Tibial artery (tissue), 4 donors: ENCODE measurements at regions not wholly inside any gene's neighbourhood (a gene's known extent, or its start where the extent isn't known, plus 50 kb on each side); places are given as distances from the start of the nearest gene placed in this dataset.

ENCODE experiments used
- DNase-seq, 2 donors: peaks; one replicate each; pipeline ENCODE4 v3.0.0-alpha.2; 2019
- H3K27ac ChIP-seq, 2 donors: fragments of 200-600 bp; sonication (generic) in 1 of 2; 1 replicate in 1 of 2; 2 replicates in 1 of 2; pipeline ENCODE4 v1.5.1; 2018 to 2019; ENCODE audit warnings: mild to moderate bottlenecking in 1 of 2
- H3K27me3 ChIP-seq, 2 donors: fragments of 200-600 bp; sonication (generic) in 1 of 2; one replicate each; pipeline versions ENCODE4 v1.5.1 to v1.6.0; 2016 to 2019
- H3K36me3 ChIP-seq, 3 donors: fragments of 200-600 bp; sonication (generic) in 2 of 3; one replicate each; pipeline ENCODE4 v1.5.1; 2016 to 2019; ENCODE audit warnings: mild to moderate bottlenecking in 2 of 3
- H3K4me1 ChIP-seq, 4 donors: fragments of 200-600 bp; sonication (generic) in 2 of 4; 1 replicate in 3 of 4; 2 replicates in 1 of 4; pipeline ENCODE4 v1.5.1; 2016 to 2019
- H3K4me3 ChIP-seq, 2 donors: fragments of 200-600 bp; sonication (generic) in 1 of 2; 1 replicate in 1 of 2; 2 replicates in 1 of 2; pipeline ENCODE4 v1.5.1; 2018 to 2019; ENCODE audit warnings: mild to moderate bottlenecking in 2 of 2
- H3K9me3 ChIP-seq, 3 donors: fragments of 200-600 bp; sonication (generic) in 1 of 3; one replicate each; pipeline ENCODE4 v1.5.1; 2016 to 2019
- intact Hi-C: fragments of 100-400 bp; cut with DNase I; formaldehyde crosslinking; loops from one replicate; pipeline ENCODE4 v1.15.0; 2023; ENCODE audit warnings: low total_unique reads
- TF ChIP-seq, protein P1 (sequence below), 2 experiments: fragments of 200-600 bp in 1 of 2; fragments of 450-650 bp in 1 of 2; IDR thresholded peaks; one replicate each; pipeline ENCODE4 v1.5.1; 2017 to 2019; ENCODE audit warnings: antibody characterized with exemption in 2 of 2, mild to moderate bottlenecking in 1 of 2, moderate library complexity in 1 of 2

DNA sequence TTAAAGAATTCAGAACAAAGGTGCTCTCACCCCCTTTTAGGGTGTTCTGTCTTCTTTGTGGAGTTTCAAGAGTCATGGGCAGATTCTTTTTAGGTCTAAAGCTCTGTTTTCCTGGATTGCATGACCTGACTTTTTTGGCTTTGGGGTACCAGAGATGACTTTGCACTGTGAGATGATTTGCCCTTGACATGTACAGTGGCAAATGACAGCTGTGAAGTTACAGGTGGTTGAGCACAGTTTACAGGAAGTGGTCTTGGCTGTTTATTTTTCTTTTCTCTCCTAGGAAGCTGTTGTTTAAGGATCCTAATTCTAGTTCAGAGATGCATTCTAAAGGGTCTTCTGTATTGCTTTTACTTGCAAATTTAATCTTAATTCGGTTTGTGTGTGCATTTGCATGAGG, 83.8 kb upstream of the METAP2 start:
- Histone ChIP-seq H3K4me1 (peaks cover 0 to 27% (median 6%) of the 10 kb centered on the region in 4 donors), H3K36me3 (no peaks in the 10 kb centered on the region), H3K27ac (no peak overlapping the region), H3K27me3 (no peaks in the 10 kb centered on the region), H3K4me3 (no peak overlapping the region), H3K9me3 (no peaks in the 10 kb centered on the region)
- intact Hi-C loops: no loop called here
- TF ChIP-seq, protein P1, sequence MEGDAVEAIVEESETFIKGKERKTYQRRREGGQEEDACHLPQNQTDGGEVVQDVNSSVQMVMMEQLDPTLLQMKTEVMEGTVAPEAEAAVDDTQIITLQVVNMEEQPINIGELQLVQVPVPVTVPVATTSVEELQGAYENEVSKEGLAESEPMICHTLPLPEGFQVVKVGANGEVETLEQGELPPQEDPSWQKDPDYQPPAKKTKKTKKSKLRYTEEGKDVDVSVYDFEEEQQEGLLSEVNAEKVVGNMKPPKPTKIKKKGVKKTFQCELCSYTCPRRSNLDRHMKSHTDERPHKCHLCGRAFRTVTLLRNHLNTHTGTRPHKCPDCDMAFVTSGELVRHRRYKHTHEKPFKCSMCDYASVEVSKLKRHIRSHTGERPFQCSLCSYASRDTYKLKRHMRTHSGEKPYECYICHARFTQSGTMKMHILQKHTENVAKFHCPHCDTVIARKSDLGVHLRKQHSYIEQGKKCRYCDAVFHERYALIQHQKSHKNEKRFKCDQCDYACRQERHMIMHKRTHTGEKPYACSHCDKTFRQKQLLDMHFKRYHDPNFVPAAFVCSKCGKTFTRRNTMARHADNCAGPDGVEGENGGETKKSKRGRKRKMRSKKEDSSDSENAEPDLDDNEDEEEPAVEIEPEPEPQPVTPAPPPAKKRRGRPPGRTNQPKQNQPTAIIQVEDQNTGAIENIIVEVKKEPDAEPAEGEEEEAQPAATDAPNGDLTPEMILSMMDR (IDR thresholded peaks at IDR 0.05): no peak
- no peak for DNase-seq

DNA sequence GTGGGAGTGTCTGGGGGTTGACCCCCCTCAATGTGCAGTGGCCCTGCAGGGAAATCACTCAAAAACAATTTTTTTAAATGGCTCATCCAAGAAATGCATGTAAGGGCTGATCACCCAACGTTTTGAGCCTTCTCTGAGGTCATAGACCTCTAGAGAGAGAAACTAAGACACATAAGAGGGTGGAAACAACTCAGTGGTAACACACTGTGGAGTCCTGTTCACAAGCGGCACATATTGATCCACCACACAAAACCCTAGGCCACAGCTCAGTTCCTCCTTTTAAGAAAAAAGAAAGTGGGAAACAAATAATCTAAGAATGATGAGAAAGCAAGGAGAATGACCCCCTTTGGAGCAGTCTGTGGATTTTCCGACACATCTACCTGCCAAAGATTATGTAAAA, 83.0 kb upstream of the METAP2 start:
- Histone ChIP-seq H3K36me3 (no peaks in the 10 kb centered on the region), H3K4me1 (peaks cover 0 to 24% (median 4%) of the 10 kb centered on the region in 4 donors), H3K9me3 (no peaks in the 10 kb centered on the region), H3K27me3 (no peaks in the 10 kb centered on the region), H3K27ac (no peak overlapping the region), H3K4me3 (no peak overlapping the region)
- intact Hi-C loops: no loop called here
- no peak for DNase-seq
- TF ChIP-seq, protein P1 (IDR thresholded peaks at IDR 0.05): no peak

- TF ChIP-seq, protein P1 (IDR thresholded peaks at IDR 0.05): no peak
- Histone ChIP-seq H3K4me1 (peaks cover 0 to 13% (median 3%) of the 10 kb centered on the region in 4 donors), H3K4me3 (no peak overlapping the region), H3K27ac (peak overlapping the region in 1 of 2 donors; percentile 9), H3K9me3 (no peaks in the 10 kb centered on the region), H3K27me3 (no peaks in the 10 kb centered on the region), H3K36me3 (no peaks in the 10 kb centered on the region)
- no peak for DNase-seq
- intact Hi-C loops: no loop called here
Observed at GRCh38 chr12:95393191-95393790, 80.7 kb upstream of the METAP2 start.

DNA sequence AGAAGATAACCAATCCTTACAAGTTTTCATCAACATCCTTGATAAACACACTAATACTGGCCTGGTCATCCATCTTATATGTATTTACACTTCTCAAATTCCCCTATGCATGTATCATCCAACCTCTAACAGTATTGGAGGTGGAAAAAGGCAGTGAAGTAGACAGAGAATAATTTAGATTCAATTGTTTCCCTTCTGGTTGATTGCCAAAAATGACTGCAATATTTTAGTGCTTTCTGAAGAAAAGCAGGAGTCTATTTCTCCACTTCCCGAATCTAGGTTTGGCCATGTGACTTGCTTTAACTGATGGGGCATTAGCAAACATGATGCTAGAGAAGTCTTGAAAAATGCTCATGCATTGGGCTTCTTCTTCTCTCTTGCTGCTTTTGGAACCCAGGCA, 78.3 kb upstream of the METAP2 start:
- no peak overlapping the region for H3K4me3 ChIP-seq
- peaks cover 0 to 13% (median 3%) of the 10 kb centered on the region in 4 donors for H3K4me1 ChIP-seq
- H3K27ac ChIP-seq: no peak overlapping the region
- H3K27me3 ChIP-seq: no peaks in the 10 kb centered on the region
- no peaks in the 10 kb centered on the region for H3K36me3 ChIP-seq
- intact Hi-C loops: no loop called here
- H3K9me3 ChIP-seq: no peaks in the 10 kb centered on the region
- TF ChIP-seq, protein P1 (IDR thresholded peaks at IDR 0.05): no peak
- no peak for DNase-seq

DNA sequence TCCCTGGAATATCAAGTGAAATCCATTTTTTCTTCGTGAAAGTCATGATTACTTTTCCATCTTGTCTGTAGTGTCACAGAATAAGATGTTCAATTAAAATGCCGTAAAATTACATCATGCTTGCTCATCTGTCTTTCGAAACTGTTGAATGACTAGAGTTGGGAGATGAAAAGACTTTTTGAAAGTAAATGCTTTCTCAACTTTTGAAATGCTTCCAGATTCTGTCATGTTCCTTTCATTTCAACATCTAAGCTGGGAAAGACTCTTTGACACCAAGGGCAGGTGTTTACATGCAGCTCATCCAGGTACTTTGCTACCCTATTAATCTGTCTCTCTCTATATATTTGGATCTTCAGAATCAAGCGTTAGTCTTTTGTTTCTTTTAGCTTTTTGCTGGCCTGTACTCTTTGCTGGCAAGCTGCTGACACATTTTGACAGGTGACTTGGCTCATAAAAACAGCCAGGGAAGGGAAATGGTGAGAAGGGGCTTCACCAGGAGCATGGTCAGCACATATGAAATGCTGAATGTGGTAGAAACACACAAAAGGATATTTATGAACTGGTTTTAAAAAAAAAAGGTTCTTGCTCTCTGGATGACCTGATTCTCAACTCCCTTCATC, 77.0 kb upstream of the METAP2 start:
- intact Hi-C loops: no loop called here
- TF ChIP-seq, protein P1 (IDR thresholded peaks at IDR 0.05): no peak
- Histone ChIP-seq H3K9me3 (no peaks in the 10 kb centered on the region), H3K4me3 (no peak overlapping the region), H3K36me3 (no peaks in the 10 kb centered on the region), H3K27ac (no peak overlapping the region), H3K27me3 (no peaks in the 10 kb centered on the region), H3K4me1 (peaks cover 0 to 13% (median 3%) of the 10 kb centered on the region in 4 donors)
- no peak for DNase-seq
